ENCODE measurements at regions not wholly inside any gene's neighbourhood (a gene's known extent, or its start where the extent isn't known, plus 50 kb on each side); places are given as distances from the start of the nearest gene placed in this dataset.

DNA sequence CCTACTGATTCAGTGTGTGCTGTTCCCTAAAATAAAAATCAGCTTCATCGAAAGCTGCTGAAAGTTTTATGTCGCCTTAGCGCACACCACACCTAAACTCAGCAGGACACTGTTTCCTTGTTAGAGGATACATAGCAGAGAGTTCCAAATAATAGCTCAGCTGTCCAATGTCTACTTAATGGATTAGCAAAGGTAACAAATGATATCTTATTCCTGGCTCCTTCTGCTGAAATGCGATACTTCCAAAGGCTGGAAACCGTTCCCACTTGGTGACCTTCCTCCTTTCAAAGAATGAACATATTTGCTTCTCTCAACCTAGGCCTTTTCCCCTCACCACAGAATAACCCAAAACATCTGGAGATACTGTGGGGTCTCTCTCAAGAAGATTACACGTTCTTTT is 189.5 kb upstream of the GMDS start (continued):
- TF ChIP-seq, protein P1, sequence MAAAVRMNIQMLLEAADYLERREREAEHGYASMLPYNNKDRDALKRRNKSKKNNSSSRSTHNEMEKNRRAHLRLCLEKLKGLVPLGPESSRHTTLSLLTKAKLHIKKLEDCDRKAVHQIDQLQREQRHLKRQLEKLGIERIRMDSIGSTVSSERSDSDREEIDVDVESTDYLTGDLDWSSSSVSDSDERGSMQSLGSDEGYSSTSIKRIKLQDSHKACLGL (CRISPR knock-in tag; IDR thresholded peaks at IDR 0.05), result no peak
- TF ChIP-seq DPF2 (CRISPR knock-in tag; IDR thresholded peaks at IDR 0.05; ENCODE audit: borderline replicate concordance, low read depth) (no peak), ZNF766 (CRISPR knock-in tag; IDR thresholded peaks at IDR 0.05; ENCODE audit: borderline replicate concordance) (no peak)
- TF ChIP-seq, protein P2, sequence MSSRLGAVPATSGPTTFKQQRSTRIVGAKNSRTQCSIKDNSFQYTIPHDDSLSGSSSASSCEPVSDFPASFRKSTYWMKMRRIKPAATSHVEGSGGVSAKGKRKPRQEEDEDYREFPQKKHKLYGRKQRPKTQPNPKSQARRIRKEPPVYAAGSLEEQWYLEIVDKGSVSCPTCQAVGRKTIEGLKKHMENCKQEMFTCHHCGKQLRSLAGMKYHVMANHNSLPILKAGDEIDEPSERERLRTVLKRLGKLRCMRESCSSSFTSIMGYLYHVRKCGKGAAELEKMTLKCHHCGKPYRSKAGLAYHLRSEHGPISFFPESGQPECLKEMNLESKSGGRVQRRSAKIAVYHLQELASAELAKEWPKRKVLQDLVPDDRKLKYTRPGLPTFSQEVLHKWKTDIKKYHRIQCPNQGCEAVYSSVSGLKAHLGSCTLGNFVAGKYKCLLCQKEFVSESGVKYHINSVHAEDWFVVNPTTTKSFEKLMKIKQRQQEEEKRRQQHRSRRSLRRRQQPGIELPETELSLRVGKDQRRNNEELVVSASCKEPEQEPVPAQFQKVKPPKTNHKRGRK (CRISPR knock-in tag; IDR thresholded peaks at IDR 0.05), result no peak

DNA sequence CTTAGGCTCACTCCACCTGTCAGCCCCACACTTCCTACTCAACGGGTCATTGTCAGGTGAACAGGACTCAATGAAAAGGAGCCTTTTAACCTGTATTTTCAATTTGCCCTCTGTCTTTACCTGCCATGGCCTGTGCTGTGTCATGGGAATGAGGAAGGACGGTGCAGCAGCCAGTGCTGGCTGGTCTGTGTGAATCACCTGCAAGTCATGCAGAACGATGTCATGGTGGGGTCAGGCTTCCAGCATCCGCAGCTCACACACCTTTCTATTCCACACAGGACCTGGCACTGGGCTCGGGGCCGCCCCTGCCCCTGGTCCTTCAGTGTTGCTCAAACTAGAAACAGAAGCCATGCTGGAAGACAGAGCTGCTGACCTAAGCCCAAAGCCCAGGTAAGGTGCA is 188.7 kb upstream of the GMDS start:
- no peaks in the 10 kb centered on the region for H3K9me3 ChIP-seq (ENCODE audit: low read length)
- H3K27me3 ChIP-seq (ENCODE audit: control insufficient read depth in 1 of 2, insufficient read depth in 2 of 2, low read length in 2 of 2), result no peaks in the 10 kb centered on the region
- intact Hi-C loops (cut with micrococcal nuclease; ENCODE audit: unreplicated experiment), result no loop called here
- no peaks in the 10 kb centered on the region for H3K36me3 ChIP-seq (replicated peaks in 1 of 2; ENCODE audit: control insufficient read depth in 1 of 2, insufficient read depth in 2 of 2, low read length in 2 of 2)
- BruUV-seq (replicated peaks), result no TSS peak
- DNase-seq (ENCODE audit: low spot score) (no peak), FAIRE-seq (no peak), ATAC-seq (no peak)
- ChIA-PET CTCF (ENCODE audit: low intra/inter-chr PET ratio, low total read pairs) (no interaction called here), POLR2A (no interaction called here)
- no peak overlapping the region for H3K27ac ChIP-seq (ENCODE audit: extremely low read length, insufficient read depth, low read length)
- no peaks in the 10 kb centered on the region for H3K4me1 ChIP-seq (ENCODE audit: insufficient read depth, low read length)
- TF ChIP-seq NCOA5 (CRISPR knock-in tag; IDR thresholded peaks at IDR 0.05) (no peak), NFATC3 (CRISPR knock-in tag; IDR thresholded peaks at IDR 0.05) (no peak), SRSF9 (IDR thresholded peaks at IDR 0.05; ENCODE audit: borderline replicate concordance, insufficient read depth, low read depth, low read length, poor library complexity, severe bottlenecking) (no peak), ZBTB38 (CRISPR knock-in tag; IDR thresholded peaks at IDR 0.05) (no peak), ZNF510 (CRISPR knock-in tag; IDR thresholded peaks at IDR 0.05; ENCODE audit: low read depth) (no peak), U2AF1 (optimal IDR thresholded peaks at IDR 0.05; ENCODE audit: low read depth, low read length) (no peak)
- TF ChIP-seq, protein P3, sequence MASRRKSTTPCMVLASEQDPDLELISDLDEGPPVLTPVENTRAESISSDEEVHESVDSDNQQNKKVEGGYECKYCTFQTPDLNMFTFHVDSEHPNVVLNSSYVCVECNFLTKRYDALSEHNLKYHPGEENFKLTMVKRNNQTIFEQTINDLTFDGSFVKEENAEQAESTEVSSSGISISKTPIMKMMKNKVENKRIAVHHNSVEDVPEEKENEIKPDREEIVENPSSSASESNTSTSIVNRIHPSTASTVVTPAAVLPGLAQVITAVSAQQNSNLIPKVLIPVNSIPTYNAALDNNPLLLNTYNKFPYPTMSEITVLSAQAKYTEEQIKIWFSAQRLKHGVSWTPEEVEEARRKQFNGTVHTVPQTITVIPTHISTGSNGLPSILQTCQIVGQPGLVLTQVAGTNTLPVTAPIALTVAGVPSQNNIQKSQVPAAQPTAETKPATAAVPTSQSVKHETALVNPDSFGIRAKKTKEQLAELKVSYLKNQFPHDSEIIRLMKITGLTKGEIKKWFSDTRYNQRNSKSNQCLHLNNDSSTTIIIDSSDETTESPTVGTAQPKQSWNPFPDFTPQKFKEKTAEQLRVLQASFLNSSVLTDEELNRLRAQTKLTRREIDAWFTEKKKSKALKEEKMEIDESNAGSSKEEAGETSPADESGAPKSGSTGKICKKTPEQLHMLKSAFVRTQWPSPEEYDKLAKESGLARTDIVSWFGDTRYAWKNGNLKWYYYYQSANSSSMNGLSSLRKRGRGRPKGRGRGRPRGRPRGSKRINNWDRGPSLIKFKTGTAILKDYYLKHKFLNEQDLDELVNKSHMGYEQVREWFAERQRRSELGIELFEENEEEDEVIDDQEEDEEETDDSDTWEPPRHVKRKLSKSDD (CRISPR knock-in tag; IDR thresholded peaks at IDR 0.05; ENCODE audit: low read depth), result no peak
- TF ChIP-seq, protein P4, sequence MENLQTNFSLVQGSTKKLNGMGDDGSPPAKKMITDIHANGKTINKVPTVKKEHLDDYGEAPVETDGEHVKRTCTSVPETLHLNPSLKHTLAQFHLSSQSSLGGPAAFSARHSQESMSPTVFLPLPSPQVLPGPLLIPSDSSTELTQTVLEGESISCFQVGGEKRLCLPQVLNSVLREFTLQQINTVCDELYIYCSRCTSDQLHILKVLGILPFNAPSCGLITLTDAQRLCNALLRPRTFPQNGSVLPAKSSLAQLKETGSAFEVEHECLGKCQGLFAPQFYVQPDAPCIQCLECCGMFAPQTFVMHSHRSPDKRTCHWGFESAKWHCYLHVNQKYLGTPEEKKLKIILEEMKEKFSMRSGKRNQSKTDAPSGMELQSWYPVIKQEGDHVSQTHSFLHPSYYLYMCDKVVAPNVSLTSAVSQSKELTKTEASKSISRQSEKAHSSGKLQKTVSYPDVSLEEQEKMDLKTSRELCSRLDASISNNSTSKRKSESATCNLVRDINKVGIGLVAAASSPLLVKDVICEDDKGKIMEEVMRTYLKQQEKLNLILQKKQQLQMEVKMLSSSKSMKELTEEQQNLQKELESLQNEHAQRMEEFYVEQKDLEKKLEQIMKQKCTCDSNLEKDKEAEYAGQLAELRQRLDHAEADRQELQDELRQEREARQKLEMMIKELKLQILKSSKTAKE (CRISPR knock-in tag; IDR thresholded peaks at IDR 0.05; ENCODE audit: borderline replicate concordance), result no peak
- TF ChIP-seq, protein P5, sequence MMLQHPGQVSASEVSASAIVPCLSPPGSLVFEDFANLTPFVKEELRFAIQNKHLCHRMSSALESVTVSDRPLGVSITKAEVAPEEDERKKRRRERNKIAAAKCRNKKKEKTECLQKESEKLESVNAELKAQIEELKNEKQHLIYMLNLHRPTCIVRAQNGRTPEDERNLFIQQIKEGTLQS (CRISPR knock-in tag; IDR thresholded peaks at IDR 0.05), result no peak
- no peaks in the 10 kb centered on the region for H4K20me1 ChIP-seq (ENCODE audit: insufficient read depth, low read length)
- no peak overlapping the region for H3K4me2 ChIP-seq (ENCODE audit: low read depth, low read length)
- H3K79me2 ChIP-seq (ENCODE audit: insufficient read depth, low read length), result no peaks in the 10 kb centered on the region
- in situ Hi-C loops (cut with HindIII; ENCODE audit: extremely low pct_ligation_motif_present, low pct_unique_long_range_greater_than_20kb), result no loop called here
- H3K4me3 ChIP-seq (replicated peaks in 1 of 3; ENCODE audit: insufficient read depth in 1 of 3, low read depth in 2 of 3, low read length in 3 of 3), result no peak overlapping the region
- no peak overlapping the region for H2AFZ ChIP-seq (ENCODE audit: low read length)
- 88% methylated on average over 6 of the region's 6 CpGs for WGBS (ENCODE audit: low lambda C conversion rate)
- H3K9ac ChIP-seq (ENCODE audit: insufficient read depth, low read depth, low read length), result no peak overlapping the region
